RPMI7951 (cell line): ENCODE measurements at regions not wholly inside any gene's neighbourhood (a gene's known extent, or its start where the extent isn't known, plus 50 kb on each side); places are given as distances from the start of the nearest gene placed in this dataset.

ENCODE experiments used
- DNase-seq: peaks from one replicate; pipeline ENCODE4 v3.0.0-alpha.2; 2012; ENCODE audit warnings: low read depth

- DNase-seq, result no peak
Measured at GRCh38 chr17:64772845-64773299, 110.8 kb upstream of the SMURF2 start.

GRCh38 chr17:64771980-64772844 is 110.1 kb upstream of the SMURF2 start:
- no peak for DNase-seq

GRCh38 chr17:64769712-64770111 is 107.6 kb upstream of the SMURF2 start:
- DNase-seq, result no peak

GRCh38 chr17:64767269-64767997 is 105.3 kb upstream of the SMURF2 start:
- DNase-seq, result no peak

GRCh38 chr17:64765191-64765889 is 103.2 kb upstream of the SMURF2 start:
- no peak for DNase-seq

GRCh38 chr17:64750891-64751677 is 89.0 kb upstream of the SMURF2 start:
- no peak for DNase-seq

GRCh38 chr17:64750478-64750877 is 88.4 kb upstream of the SMURF2 start:
- no peak for DNase-seq

GRCh38 chr17:64749306-64749705 is 87.2 kb upstream of the SMURF2 start:
- no peak for DNase-seq

- DNase-seq, result no peak
Measured at GRCh38 chr17:64747938-64748540, 85.9 kb upstream of the SMURF2 start.

- DNase-seq, result peak; percentile 42
Measured at GRCh38 chr17:64742326-64742725, 80.2 kb upstream of the SMURF2 start.

GRCh38 chr17:64741916-64742315 is 79.8 kb upstream of the SMURF2 start:
- DNase-seq, result peak; percentile 91

- peak; percentile 76 for DNase-seq
Measured at GRCh38 chr17:64741038-64741641, 79.0 kb upstream of the SMURF2 start.

- peak; percentile 43 for DNase-seq
Measured at GRCh38 chr17:64739316-64740058, 77.4 kb upstream of the SMURF2 start.

- peak; percentile 59 for DNase-seq
Measured at GRCh38 chr17:64736804-64737492, 74.8 kb upstream of the SMURF2 start.

GRCh38 chr17:64732336-64733006 is 70.4 kb upstream of the SMURF2 start:
- DNase-seq, result peak; percentile 99

- DNase-seq, result peak; percentile 67
Measured at GRCh38 chr17:64730023-64730422, 67.9 kb upstream of the SMURF2 start.

GRCh38 chr17:64729201-64729600 is 67.1 kb upstream of the SMURF2 start:
- DNase-seq, result no peak

- DNase-seq, result no peak
Measured at GRCh38 chr17:64728041-64728695, 66.1 kb upstream of the SMURF2 start.
